Mesodermal cell (in vitro differentiated cells): ENCODE measurements at regions not wholly inside any gene's neighbourhood (a gene's known extent, or its start where the extent isn't known, plus 50 kb on each side); places are given as distances from the start of the nearest gene placed in this dataset.
"Not testable (repeated sequence)": the region's sequence is repeated elsewhere in the genome, so short reads cannot be mapped to it uniquely, and the experiment has no call there.

ENCODE experiments used
- H3K27ac ChIP-seq: 2 replicates; pipeline ENCODE4 v1.7.0; 2013; ENCODE audit warnings: mild to moderate bottlenecking, low read depth, low read length, moderate library complexity; ENCODE audit not compliant: severe bottlenecking
- H3K36me3 ChIP-seq: 2 replicates; pipeline ENCODE4 v1.7.1; 2013; ENCODE audit warnings: mild to moderate bottlenecking, low read length, moderate library complexity; ENCODE audit not compliant: control insufficient read depth, insufficient read depth
- H3K4me1 ChIP-seq: one replicate; pipeline ENCODE4 v1.7.1; 2013; ENCODE audit warnings: mild to moderate bottlenecking, low read length; ENCODE audit not compliant: insufficient read depth, control insufficient read depth, poor library complexity, severe bottlenecking
- H3K4me3 ChIP-seq: 2 replicates; pipeline ENCODE4 v1.7.0; 2013; ENCODE audit warnings: low read length, control low read depth, mild to moderate bottlenecking; ENCODE audit not compliant: insufficient read depth, poor library complexity, severe bottlenecking; ENCODE audit errors: extremely low read depth
- H3K9me3 ChIP-seq: 2 replicates; pipeline ENCODE4 v1.7.1; 2013; ENCODE audit warnings: mild to moderate bottlenecking, low read length, moderate library complexity; ENCODE audit not compliant: control insufficient read depth
- WGBS, 2 experiments: methylation state at CpG; one replicate each; pipeline ENCODE4 v1.1.5; 2013; ENCODE audit warnings: missing lambda C conversion rate in 2 of 2; ENCODE audit not compliant: insufficient coverage in 2 of 2; 5-methylcytosine and 5-hydroxymethylcytosine counted together

- peaks cover 23% of the 10 kb centered on the region for H3K4me1 ChIP-seq
- H3K27ac ChIP-seq, result no peak overlapping the region
- no peak overlapping the region for H3K4me3 ChIP-seq
- WGBS, 2 experiments, result no CpG with 5 or more reads among the region's 1 CpG
- H3K9me3 ChIP-seq, result no peaks in the 10 kb centered on the region
- no peaks in the 10 kb centered on the region for H3K36me3 ChIP-seq
These were observed 155.0 kb upstream of the CITED2 start for GRCh38 chr6:139529420-139529819.

- no CpG with 5 or more reads among the region's 2 CpGs for WGBS, 2 experiments
- Histone ChIP-seq H3K9me3 (no peaks in the 10 kb centered on the region), H3K4me3 (no peak overlapping the region), H3K27ac (no peak overlapping the region), H3K36me3 (no peaks in the 10 kb centered on the region), H3K4me1 (peaks cover 15% of the 10 kb centered on the region)
These were observed 154.0 kb upstream of the CITED2 start for GRCh38 chr6:139528471-139528870.

DNA sequence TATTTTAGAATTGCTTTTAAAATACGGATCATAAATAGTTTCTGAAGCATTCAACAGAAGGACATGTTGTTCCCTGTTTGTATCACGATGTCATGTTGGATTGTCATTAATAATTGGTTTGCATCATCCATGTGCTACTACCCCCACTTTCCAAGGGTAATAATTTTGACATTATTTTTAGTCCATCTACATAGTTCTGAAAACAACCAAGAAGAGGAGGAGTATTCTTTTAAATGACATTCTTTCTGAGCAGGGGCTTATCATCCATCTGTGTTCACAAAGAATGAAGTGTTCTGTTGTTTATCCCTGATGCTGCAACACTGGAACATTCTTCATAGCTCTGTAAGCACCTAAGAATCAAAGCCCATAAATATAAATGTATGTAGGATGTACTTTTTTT, 151.0 kb upstream of the CITED2 start:
- H3K9me3 ChIP-seq, result no peaks in the 10 kb centered on the region
- no peak overlapping the region for H3K27ac ChIP-seq
- no peaks in the 10 kb centered on the region for H3K36me3 ChIP-seq
- no CpG with 5 or more reads among the region's 2 CpGs for WGBS, 2 experiments
- H3K4me3 ChIP-seq, result no peak overlapping the region
- no peaks in the 10 kb centered on the region for H3K4me1 ChIP-seq

DNA sequence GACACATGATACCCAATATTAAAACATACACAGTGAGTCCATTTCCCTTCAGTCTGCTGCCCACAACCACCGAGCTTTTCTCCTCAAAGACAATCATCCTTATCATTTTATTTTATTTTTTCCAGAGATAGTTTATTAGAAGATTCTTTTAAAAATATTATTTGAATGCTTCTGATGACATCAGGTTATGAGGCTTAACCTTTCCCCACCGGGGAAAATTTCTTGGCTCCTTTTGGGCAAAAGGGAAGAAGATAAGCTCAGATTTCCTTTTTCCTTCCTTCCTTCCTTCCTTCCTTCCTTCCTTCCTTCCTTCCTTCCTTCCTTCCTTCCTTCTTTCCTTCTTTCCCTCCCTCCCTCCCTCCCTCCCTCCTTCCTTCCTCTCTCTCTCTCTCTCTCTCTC, 149.5 kb upstream of the CITED2 start:
- Histone ChIP-seq H3K36me3 (no peaks in the 10 kb centered on the region), H3K4me1 (peaks cover 10% of the 10 kb centered on the region), H3K4me3 (no peak overlapping the region), H3K27ac (no peak overlapping the region), H3K9me3 (no peaks in the 10 kb centered on the region)
- WGBS, 2 experiments, result 100% methylated on average over 1 of the region's 2 CpGs; no CpG with 5 or more reads in 1 of the 2 experiments

- no peak overlapping the region for H3K4me3 ChIP-seq
- H3K36me3 ChIP-seq, result no peaks in the 10 kb centered on the region
- 66 to 72% methylated on average over 2 to 3 of the region's 3 CpGs for WGBS, 2 experiments
- peaks cover 10% of the 10 kb centered on the region for H3K4me1 ChIP-seq
- H3K9me3 ChIP-seq, result no peaks in the 10 kb centered on the region
- H3K27ac ChIP-seq, result no peak overlapping the region
These were observed 148.2 kb upstream of the CITED2 start for GRCh38 chr6:139522511-139523220.

GRCh38 chr6:139521338-139521737, 146.9 kb upstream of the CITED2 start:
- WGBS, 2 experiments, result 100% methylated on average over 2 to 3 of the region's 3 CpGs
- no peaks in the 10 kb centered on the region for H3K9me3 ChIP-seq
- no peak overlapping the region for H3K27ac ChIP-seq

GRCh38 chr6:139520321-139520768, 145.9 kb upstream of the CITED2 start:
- H3K36me3 ChIP-seq, result no peaks in the 10 kb centered on the region
- peaks cover 10% of the 10 kb centered on the region for H3K4me1 ChIP-seq
- WGBS, 2 experiments, result 75% methylated on average over 2 of the region's 3 CpGs; no CpG with 5 or more reads in 1 of the 2 experiments
- no peaks in the 10 kb centered on the region for H3K9me3 ChIP-seq
- H3K27ac ChIP-seq, result no peak overlapping the region
- H3K4me3 ChIP-seq, result no peak overlapping the region

More at GRCh38 chr6:139521338-139521737, 146.9 kb upstream of the CITED2 start:
- peaks cover 10% of the 10 kb centered on the region for H3K4me1 ChIP-seq
- H3K4me3 ChIP-seq, result no peak overlapping the region
- H3K36me3 ChIP-seq, result no peaks in the 10 kb centered on the region

GRCh38 chr6:139519571-139520031, 145.2 kb upstream of the CITED2 start:
- Histone ChIP-seq H3K4me3 (no peak overlapping the region), H3K27ac (peak overlapping the region; percentile 11), H3K36me3 (no peaks in the 10 kb centered on the region), H3K4me1 (peaks cover 10% of the 10 kb centered on the region), H3K9me3 (no peaks in the 10 kb centered on the region)
- 93 to 95% methylated on average over 3 of the region's 5 CpGs for WGBS, 2 experiments

DNA sequence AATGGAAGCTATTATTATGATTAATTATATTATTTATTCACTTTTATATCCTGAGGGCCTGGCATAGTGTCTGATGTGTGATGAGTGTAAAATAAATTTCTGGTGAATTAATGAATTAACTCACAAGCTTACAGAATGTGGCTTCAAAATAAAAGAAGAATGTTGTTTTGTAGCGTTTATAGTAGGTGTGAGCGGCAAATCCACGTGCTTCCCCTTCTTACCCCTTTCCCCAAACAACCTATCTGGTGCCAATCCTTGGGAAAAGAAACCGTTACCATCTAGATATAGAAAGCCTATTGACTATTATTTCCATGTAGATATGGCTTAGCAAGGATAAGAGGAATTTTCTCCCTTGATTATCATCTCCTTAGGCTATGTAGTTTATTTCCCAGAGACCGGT, 144.6 kb upstream of the CITED2 start:
- Histone ChIP-seq H3K36me3 (no peaks in the 10 kb centered on the region), H3K4me1 (peaks cover 10% of the 10 kb centered on the region), H3K4me3 (no peak overlapping the region), H3K27ac (no peak overlapping the region), H3K9me3 (no peaks in the 10 kb centered on the region)
- WGBS, 2 experiments, result 80 to 100% methylated on average over 1 of the region's 5 CpGs

- Histone ChIP-seq H3K27ac (no peak overlapping the region), H3K4me1 (peaks cover 10% of the 10 kb centered on the region), H3K36me3 (no peaks in the 10 kb centered on the region), H3K9me3 (no peaks in the 10 kb centered on the region), H3K4me3 (no peak overlapping the region)
- 92 to 94% methylated on average over 7 to 11 of the region's 12 CpGs for WGBS, 2 experiments
These were observed 144.2 kb upstream of the CITED2 start for GRCh38 chr6:139518556-139519091.

- WGBS, 2 experiments, result 87 to 95% methylated on average over 5 to 7 of the region's 14 CpGs
- H3K36me3 ChIP-seq, H3K27ac ChIP-seq, H3K9me3 ChIP-seq, H3K4me1 ChIP-seq, H3K4me3 ChIP-seq: not testable (repeated sequence)
These were observed 143.6 kb upstream of the CITED2 start for GRCh38 chr6:139517998-139518555.
